Neutrophil (primary cell): ENCODE measurements at regions not wholly inside any gene's neighbourhood (a gene's known extent, or its start where the extent isn't known, plus 50 kb on each side); places are given as distances from the start of the nearest gene placed in this dataset.
"Not testable (repeated sequence)": the region's sequence is repeated elsewhere in the genome, so short reads cannot be mapped to it uniquely, and the experiment has no call there.

Experiments used
- H3K27ac ChIP-seq: fragments of 200-600 bp; sonication (generic); 2 replicates; pipeline ENCODE4 v1.5.1; 2016; ENCODE audit warnings: mild to moderate bottlenecking, moderate library complexity
- H3K27me3 ChIP-seq: fragments of 200-600 bp; sonication (generic); 2 replicates; pipeline ENCODE4 v1.6.0; 2016; ENCODE audit warnings: mild to moderate bottlenecking
- H3K36me3 ChIP-seq: fragments of 200-600 bp; sonication (generic); 2 replicates; pipeline ENCODE4 v1.5.1; 2017
- H3K4me1 ChIP-seq, 2 experiments: fragments of 200-600 bp in 1 of 2; sonication (generic) in 1 of 2; 1 replicate in 1 of 2; 2 replicates in 1 of 2; pipeline versions ENCODE4 v1.5.1 to v1.6.1; 2013 to 2016; ENCODE audit warnings: low read depth in 1 of 2, low read length in 1 of 2, mild to moderate bottlenecking in 1 of 2, moderate library complexity in 1 of 2; ENCODE audit not compliant: control insufficient read depth in 1 of 2, insufficient read depth in 1 of 2
- H3K4me3 ChIP-seq, 2 experiments: fragments of 200-600 bp in 1 of 2; sonication (generic) in 1 of 2; 1 replicate in 1 of 2; 2 replicates in 1 of 2; pipeline ENCODE4 v1.5.1; 2013 to 2016; ENCODE audit warnings: low read depth in 1 of 2, low read length in 1 of 2, mild to moderate bottlenecking in 1 of 2, moderate library complexity in 1 of 2
- H3K9me3 ChIP-seq: fragments of 200-600 bp; sonication (generic); 2 replicates; pipeline ENCODE4 v1.5.1; 2016
- TF ChIP-seq, protein P1 (sequence below): fragments of 200-600 bp; sonication (generic); IDR thresholded peaks from 2 replicates; pipeline ENCODE4 v1.5.1; 2016; ENCODE audit warnings: antibody characterized with exemption

DNA sequence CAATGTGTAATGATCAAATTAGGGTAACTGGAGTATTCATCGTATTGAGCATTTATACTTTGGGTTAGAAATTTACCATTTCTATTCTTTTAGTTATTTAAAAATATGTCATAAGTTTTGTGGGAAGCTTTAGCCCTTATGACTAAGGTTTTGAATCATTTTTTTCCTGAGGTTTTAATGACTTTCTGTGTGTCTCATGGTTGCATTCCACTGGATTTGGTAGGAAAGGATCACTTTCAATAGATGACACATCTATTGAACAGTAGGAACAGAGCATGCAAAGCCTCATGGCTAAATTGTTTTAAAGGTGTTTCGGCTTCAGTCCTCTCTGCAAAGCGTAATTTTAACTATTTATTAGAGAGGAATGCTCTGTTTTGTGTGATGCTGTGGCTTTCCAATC, 512.4 kb upstream of the CHD1 start:
- Histone ChIP-seq H3K27me3 (no peaks in the 10 kb centered on the region), H3K9me3 (no peaks in the 10 kb centered on the region), H3K4me3 (no peak overlapping the region), H3K36me3 (no peaks in the 10 kb centered on the region), H3K4me1 (no peaks in the 10 kb centered on the region), H3K27ac (no peak overlapping the region)
- TF ChIP-seq, protein P1, sequence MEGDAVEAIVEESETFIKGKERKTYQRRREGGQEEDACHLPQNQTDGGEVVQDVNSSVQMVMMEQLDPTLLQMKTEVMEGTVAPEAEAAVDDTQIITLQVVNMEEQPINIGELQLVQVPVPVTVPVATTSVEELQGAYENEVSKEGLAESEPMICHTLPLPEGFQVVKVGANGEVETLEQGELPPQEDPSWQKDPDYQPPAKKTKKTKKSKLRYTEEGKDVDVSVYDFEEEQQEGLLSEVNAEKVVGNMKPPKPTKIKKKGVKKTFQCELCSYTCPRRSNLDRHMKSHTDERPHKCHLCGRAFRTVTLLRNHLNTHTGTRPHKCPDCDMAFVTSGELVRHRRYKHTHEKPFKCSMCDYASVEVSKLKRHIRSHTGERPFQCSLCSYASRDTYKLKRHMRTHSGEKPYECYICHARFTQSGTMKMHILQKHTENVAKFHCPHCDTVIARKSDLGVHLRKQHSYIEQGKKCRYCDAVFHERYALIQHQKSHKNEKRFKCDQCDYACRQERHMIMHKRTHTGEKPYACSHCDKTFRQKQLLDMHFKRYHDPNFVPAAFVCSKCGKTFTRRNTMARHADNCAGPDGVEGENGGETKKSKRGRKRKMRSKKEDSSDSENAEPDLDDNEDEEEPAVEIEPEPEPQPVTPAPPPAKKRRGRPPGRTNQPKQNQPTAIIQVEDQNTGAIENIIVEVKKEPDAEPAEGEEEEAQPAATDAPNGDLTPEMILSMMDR, result no peak

DNA sequence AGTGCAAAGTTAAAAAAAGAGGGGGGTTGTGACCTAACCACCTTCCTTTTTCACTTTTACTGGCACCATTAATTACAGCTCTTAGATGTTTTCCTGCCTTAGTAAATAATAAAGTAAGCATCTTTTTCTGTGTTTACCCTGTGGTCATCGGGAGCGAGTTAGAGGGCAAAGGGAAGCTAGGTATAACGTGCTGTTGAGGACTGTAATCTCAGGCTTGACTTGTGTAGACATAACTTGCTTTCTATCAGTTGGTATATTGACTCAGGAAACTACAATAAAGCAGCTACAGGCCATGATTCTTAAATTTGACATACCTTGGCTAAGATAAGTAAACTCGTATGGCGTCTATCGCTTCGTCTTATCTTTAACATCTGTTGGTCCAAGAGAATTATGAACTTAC, 509.8 kb upstream of the CHD1 start:
- no peaks in the 10 kb centered on the region for H3K4me1 ChIP-seq
- H3K4me3 ChIP-seq, result no peak overlapping the region
- no peak overlapping the region for H3K27ac ChIP-seq
- TF ChIP-seq, protein P1, result no peak
- no peaks in the 10 kb centered on the region for H3K36me3 ChIP-seq
- H3K9me3 ChIP-seq, result no peaks in the 10 kb centered on the region
- no peaks in the 10 kb centered on the region for H3K27me3 ChIP-seq

DNA sequence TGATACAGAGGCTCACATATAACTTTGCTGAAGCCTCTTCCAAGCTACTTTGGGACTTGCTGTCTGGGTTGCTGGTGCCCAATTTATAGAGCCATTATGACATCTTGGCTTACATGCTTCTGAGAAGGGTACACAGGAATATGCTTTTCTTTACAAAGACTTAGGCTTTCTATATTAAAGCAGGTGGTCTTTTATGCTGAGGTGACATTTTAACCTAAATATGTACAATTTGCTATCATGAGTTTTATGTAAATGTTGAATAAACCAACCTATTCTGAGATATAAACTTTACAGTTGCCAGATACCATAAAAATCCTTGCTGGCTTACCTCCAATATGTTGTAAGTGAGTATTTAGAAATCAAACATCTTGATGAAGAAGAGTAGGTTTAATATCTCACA, 509.2 kb upstream of the CHD1 start:
- TF ChIP-seq, protein P1, result no peak
- Histone ChIP-seq H3K4me1 (no peaks in the 10 kb centered on the region), H3K9me3 (no peaks in the 10 kb centered on the region)

DNA sequence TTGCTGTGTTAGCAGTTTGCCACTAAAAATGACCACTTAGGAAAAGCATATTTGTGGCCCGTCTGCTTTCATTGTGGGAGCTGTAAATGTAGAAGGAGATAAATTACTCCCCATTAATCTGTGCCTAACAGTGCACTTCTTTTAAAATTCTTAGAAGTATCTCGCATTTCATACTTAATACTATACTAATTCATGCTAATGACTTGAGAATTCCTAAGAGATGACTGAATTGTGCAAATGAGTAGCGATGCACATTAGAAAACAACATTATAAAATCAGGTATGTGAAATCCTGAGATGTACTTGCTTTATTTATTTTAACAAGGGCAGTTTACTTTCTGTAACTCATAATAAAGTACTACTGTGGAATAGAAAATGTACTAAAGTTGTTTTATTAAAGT, 494.6 kb upstream of the CHD1 start:
- not testable (repeated sequence) for H3K9me3 ChIP-seq, H3K36me3 ChIP-seq, H3K27ac ChIP-seq, H3K4me3 ChIP-seq, H3K4me1 ChIP-seq, H3K27me3 ChIP-seq

More for the DNA sequence above, 509.2 kb upstream of the CHD1 start:
- H3K27me3 ChIP-seq, result no peaks in the 10 kb centered on the region
- no peaks in the 10 kb centered on the region for H3K36me3 ChIP-seq
- H3K4me3 ChIP-seq, result no peak overlapping the region
- no peak overlapping the region for H3K27ac ChIP-seq

DNA sequence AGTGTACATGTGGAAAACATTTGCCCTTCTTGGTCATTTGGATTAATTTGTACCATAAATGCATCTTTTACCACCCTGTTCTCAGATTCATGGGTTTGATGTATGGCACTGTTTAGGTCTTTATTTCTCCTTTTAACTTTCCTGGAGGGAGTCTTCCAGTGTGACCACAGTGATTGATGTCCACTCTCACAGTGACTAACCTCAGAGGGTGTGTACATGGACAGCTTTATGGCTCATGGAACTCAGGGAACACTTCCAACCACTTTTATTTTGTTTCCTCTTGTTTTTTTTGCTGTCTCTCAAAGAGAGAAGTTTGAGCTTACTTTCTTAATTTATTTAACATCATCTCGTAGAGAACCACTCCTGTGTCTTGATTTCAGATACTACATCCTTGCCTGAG, 489.8 kb upstream of the CHD1 start:
- H3K4me3 ChIP-seq, H3K27ac ChIP-seq, H3K9me3 ChIP-seq, H3K27me3 ChIP-seq, H3K36me3 ChIP-seq, H3K4me1 ChIP-seq: not testable (repeated sequence)

DNA sequence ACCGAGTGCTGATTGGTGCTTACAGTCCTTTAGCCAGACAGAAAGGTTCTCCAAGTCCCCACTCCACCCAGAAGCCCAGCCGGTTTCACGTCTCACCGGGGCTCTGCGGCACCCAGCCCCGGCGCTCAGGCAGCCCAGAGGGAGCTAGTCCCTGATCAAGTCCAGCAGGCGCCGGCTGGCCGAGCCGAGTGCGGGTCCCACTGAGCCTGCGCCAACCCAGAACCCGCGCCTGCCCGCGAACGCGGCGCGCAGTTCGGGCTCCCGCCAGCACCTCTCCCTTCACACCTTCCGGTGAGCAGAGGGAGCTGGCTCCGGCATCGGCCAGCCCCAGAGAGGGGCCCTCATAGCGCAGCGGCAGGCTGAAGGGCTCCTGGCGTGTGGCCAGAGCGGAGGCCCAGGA, 481.6 kb upstream of the CHD1 start:
- not testable (repeated sequence) for H3K27ac ChIP-seq, H3K9me3 ChIP-seq, H3K36me3 ChIP-seq, H3K27me3 ChIP-seq, H3K4me1 ChIP-seq, H3K4me3 ChIP-seq

DNA sequence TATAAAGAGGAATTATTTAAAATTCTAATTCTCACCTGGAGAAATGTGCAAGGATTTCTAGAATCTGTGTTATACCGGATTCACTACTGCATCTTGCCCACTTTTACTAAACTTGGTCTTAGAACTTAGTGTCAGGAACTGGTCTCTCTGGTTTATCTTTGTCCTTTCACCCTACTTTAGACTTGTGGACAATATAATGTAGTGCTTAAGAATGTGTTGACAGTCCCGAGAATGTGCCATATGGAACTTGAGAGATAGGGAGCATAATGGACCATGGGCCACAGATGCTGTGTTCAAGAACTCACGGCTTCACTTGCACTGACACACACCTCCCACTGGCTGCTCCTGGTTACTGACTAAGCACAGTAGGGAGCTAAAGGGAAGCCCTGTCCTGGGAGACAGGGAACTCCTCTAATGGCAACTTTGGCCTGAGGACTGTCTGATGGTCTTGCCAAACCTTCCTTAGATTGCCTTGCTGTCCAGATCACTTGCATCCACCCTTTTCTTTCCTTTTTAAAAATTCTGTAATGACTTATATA, 476.0 kb upstream of the CHD1 start:
- H3K36me3 ChIP-seq, H3K27ac ChIP-seq, H3K4me3 ChIP-seq, H3K9me3 ChIP-seq, H3K27me3 ChIP-seq, H3K4me1 ChIP-seq: not testable (repeated sequence)

DNA sequence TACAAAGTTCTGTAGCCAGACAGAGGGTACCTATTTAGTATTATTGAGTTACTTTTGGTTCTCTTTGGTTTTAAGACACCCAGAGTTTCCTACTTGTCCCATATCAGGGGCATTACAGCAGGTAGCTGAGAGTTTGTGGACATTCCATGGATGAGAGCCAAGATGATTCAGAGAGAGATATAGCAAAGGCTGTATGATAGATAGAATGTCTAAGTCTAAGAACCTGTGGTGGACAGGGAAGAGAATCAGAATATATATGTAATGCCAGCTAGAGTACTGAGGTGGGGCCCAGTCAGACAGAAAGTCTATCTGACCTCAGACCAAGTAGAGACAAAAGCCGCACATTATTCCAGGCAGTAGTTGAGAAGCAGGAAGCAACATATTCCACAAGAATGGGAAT, 471.8 kb upstream of the CHD1 start:
- H3K9me3 ChIP-seq, H3K4me3 ChIP-seq, H3K27ac ChIP-seq, H3K36me3 ChIP-seq, H3K27me3 ChIP-seq, H3K4me1 ChIP-seq: not testable (repeated sequence)
